ENCODE measurements at regions not wholly inside any gene's neighbourhood (a gene's known extent, or its start where the extent isn't known, plus 50 kb on each side); places are given as distances from the start of the nearest gene placed in this dataset.
A peak's percentile ranks its signal among the peaks of the same experiment; 100 is the strongest.
"Not testable (repeated sequence)": the region's sequence is repeated elsewhere in the genome, so short reads cannot be mapped to it uniquely, and the experiment has no call there.

DNA sequence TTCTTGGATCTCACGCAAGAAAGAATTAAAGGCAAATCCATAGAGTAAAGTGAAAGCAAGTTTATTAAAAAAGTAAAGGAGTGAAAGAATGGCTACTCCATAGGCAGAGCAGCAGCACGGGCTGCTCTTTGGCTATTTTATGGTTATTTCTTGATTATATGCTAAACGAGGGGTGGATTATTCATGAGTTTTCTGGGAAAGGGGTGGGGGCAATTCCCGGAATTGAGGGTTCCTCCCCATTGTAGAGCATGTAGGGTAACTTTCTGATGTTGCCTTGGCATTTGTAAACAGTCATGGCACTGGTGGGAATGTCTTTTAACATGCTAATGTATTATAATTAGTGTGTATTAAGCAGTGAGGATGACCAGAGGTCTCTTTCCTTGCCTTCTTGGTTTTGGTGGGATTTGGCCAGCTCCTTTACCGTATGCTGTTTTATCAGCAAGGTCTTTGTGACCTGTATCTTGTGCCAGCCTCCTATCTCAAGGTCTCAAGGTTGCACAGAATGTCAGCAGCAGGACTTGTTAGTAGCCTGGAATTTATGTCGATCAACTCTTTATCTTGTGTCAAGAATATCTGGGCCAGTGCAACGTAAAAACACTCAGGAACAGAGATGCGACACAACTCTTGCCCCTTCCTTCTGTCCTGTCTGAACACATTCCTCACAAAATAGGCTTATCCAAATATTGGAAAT lies 931.4 kb downstream of the QKI start:
- no peak for DNase-seq

DNA sequence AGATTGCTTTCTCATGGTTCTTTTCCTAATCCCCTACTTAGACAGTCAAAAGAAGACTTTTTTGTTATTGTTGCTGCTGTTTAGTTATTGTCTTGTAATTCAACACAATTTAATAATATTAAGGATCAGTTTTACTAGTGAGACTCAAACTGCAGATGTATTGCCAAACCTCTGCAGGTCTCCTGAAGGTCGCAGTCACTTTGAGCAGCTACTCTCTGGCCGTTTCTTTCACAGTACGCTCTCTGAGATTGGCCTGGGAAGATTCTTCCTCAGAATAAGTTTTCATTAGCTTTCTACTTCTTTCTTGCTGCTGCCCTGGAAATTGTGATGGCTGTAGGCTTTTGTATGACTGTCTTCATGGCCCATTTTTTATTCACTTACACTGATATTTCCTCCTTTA lies 930.8 kb downstream of the QKI start:
- no peak for DNase-seq

DNA sequence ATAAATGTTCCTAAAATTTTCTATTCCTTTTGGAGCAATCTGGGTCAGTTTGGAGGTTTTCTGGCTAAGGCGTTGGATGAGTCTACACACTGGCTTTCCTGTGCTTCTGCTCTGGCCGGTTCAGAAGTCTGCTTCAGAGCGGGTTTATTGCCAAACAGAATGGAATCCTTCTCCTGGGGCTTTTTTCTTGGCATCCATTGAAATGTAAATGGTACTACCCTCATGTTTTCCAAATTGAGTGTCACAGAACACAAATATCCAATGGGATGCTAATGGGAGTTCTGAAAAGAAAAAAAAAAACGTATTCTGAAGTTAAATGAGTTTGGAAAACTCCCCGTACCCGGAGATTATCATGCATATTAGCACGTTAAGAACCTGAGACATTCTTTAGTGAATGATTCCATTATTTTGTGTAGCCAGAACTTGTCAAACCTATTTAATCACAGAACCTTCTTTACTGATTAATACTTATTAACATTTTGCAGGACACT lies 930.3 kb downstream of the QKI start:
- no peak for DNase-seq

DNA sequence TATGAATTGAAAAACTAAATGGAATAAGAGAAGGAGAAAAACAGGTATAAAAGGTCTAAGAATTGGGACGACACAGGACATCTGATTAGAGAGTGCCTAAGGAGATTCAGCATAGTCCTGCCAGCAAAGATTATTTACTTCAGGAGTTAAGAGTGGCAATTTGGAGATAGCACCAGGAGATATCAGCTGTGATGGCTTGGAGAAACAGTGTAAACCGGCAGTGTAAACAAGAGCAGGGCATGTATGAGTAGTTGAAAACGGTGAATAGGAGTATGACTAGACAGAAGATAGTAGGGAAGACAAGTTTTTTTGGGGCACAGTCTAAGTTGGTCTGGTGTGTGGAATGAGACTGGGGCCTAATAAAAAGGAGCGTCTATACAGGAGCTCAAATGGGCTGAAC lies 924.9 kb downstream of the QKI start:
- DNase-seq: not testable (repeated sequence)

DNA sequence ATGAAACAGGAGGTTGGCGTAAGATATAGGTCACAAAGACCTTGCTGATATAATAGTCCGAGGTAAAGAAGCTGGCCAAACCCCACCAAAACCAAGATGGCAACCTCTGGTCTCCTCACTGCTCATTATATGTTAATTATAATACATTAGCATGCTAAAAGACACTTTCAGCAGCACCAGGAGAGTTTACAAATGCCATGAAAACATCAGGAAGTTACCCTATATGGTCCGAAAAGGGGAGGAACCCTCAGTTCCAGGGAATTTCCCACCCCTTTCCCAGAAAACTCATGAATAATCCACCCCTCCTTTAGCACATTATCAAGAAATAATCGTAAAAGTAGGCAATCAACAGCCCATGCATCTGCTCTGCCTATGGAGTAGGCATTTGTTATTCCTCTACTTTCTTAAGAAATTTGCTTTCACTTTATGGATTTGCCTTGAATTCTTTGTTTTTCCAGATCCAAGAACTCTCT lies 923.4 kb downstream of the QKI start:
- DNase-seq: no peak

DNA sequence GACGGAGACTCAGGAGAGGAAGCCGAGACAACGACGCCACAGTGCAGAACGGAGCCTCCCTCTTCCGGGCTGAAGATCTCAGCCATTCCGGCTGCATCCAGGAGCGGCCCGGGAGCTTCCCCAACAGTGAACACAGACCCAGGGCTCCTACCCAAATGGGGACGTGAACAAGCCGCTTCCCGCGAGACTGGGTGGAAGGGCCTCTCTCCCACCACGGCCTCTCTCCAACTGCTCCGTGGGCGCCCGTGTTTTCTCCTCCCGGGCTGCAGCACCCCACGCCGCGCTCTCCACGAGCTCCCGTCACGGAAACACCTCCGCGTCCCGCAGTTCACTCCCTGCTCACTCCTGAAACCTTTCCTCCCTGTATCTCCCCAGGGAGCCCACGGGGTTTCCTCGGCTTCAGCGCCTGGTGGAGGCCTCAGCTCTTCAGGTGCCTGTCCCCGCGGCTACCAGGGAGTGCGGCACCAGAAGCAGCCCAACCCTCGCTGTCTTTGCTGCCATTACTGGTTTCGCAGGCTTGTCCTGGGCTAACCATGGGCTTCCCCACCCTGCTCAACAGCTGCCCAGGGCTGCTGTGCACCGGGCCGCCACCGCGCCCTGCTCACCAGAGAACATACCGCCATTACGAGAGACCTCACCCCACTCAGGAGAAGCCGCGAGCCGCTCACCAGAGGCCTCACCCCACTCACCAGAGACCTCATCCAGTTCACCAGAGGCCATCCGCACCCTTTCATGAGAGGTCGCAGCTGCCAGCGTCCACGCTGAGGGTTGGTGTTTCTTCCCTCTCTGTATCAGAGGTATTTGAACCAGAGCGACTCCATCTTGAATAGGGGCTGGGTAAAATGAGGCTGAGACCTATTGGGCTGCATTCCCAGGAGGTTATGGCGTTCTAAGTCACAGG lies 922.8 kb downstream of the QKI start:
- no peak for DNase-seq

DNA sequence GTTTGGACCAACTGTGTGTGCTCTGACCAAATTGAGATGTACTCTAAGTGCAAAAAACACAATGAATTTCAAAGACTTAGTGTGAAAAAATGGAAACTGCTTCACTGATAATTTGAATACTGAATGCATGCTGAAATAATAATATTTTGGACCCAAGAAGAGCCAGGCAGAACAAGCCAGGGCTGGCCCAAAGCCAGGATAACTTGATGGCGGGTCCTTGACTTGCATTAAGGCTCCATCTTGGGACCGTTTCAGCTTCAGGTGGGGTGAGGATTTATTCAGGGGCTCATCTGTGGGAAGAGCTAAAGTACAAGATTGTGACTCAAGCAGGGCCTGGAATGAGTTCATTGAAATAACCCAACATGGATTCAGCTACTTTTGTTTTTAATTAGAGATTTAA lies 921.9 kb downstream of the QKI start:
- no peak for DNase-seq

DNA sequence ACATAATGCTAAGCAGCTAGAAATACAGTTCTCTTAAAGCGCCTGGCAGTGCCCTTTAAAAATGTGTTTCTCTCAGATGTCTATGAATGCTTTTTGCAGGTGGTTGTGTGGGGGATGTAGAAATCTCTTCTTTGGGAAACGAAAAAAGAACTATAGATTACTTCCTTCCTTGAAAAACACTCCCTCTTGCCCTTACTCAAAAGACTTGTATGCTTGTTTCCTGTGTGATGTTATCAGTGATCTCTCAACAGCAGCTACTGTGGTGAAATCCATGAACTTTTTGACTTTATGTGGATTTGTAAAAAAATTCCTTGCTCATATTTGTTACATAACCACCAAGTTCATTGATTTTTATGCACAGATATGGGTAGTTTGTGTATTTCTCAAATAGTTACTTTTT lies 916.5 kb downstream of the QKI start:
- no peak for DNase-seq

DNA sequence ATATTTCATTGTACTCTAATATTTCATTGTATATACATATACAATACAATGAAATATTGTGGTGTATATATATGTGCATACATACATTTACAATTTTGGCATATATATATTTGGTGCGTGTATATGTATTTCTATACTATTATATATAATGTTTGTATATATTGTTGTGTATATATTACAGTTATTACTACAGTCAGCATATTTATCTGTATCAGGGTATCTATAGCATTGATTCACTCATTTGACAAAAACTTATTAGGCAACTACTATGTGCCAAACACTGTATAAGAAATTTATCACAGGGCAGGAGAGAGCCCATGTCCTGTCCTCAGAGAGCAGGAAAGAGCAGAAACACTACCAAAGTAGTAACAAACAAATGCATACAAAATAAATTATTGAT lies 910.6 kb downstream of the QKI start:
- DNase-seq: no peak

DNA sequence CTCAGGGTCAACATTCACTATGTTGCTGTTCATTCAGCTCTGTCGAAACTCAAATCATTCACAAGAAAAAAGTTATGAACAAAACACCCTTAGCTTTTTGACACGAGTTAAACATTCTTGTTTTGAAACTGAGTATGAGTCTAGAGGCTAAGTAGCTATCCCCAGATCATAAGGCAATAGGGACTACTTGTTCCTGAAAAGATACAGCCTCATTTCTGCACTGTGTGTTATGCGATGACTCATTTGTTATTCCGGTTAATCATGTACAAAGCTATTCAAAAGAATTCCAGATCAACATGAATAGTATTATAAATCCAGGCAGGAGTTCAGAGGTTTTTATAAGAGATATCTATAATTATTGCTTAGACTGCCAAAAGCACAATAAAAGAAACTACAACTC lies 908.0 kb downstream of the QKI start:
- no peak for DNase-seq

DNA sequence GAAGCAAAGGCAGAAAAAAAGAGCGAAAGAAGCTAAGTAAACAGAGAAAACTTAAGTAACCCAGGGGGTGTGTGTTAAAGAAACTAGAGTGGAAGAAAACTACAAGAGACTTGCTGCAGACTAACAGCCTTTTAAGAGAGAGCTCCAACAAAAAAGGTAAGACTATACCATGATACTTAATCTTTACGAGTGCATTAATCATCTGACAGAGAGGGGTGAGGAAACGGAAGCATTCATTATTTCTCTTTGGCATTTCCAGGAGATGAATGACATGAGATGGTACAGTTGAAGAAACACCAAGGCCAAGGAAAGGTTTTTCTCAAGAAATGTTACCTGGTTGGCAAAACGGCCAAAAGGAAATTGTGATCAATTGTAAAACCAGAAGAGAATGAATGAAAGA lies 906.8 kb downstream of the QKI start:
- DNase-seq: no peak

DNA sequence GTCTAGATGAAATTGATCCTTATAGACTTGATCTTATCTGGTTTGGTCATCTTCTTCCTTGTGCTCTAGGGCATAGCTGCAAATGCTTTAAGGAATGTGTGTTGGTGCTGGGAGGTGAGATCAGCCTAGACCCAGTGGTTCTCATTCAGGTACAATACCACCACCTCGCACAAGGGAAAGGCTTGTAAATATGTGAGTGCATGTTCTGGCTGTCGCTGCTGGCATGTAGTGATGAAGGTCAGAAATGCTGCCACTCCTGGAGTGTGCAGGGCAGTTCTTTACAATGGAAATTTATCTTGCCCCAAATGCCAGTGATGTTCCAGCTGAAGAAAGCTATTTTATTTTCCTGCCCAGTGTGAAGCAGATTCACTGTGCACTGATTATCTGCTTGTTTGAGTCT lies 900.9 kb downstream of the QKI start:
- no peak for DNase-seq

DNA sequence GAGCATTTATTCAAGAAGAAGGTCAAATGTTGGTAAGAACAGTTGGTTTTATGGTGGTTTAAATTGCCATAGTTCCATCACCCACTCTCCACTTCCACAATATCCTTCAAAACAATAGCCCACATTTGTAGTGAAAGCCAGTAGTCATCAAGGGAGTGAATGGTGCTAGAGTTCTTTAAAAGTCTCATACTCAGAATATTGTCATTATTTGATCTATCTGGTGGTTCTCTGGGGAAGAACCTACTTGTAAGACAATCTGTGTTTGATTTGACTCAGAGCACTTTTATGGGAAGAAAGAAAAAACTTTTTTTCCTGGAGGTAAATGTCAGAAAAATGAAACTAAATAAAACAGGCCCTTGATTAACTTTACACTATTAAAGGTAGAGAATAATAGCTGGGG lies 893.8 kb downstream of the QKI start:
- DNase-seq: no peak

DNA sequence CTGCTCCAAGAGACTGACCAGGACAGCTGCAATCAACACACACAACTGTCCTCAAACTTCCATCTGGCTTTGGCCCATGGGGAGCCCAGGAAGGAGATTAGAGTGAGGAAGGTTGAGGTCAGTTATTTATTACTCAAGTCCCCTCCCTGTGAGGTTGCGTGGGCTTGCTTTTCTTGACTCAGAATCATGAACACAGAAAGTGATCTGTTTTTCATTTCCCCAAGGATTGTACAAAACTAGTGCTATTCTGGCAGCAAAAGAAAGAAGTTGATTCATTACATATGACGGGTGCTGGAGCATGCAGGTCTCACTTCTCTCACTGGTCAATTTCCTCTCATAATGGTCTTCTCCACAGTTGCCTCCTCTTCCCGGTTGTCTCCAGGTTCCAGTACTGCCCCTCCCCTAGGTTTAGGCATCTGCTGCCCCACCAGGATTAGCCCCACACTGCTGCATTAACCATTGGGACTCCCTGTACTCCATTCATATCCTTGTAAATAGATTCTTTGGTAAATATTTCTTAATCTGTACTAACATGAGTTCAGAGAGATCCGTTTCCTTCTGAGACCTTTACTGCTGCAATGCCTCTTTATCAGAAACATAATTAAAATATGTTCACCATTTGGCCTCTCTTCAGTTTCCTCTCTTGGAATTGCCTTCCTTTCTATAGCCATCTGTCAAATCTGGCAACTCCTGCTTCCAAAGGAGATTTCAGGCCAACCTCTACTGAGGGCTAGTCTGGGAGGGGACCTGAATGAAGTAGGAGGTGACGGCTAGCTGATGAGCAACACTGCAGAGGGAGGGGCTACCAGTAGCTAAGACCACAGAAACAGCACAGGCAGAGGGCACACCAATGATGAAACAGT lies 888.8 kb downstream of the QKI start:
- no peak for DNase-seq

DNA sequence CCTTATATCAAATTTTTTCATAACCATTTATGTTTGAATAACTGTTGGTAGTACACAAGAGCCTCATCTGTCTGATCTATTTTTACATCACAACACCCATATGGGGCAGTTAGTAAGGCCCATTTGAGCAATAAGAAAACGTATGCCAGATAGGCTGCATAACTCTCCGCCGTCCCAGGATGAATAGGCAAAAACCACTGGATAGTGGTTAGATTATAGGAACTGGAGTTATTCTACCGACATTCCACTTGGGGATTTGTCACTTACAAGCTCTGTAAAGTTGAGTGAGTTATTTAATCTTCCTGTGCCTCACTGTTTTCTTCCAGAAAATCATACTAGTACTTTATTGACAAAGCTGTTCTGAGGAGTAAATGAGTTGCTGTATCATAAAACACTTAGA lies 881.9 kb downstream of the QKI start:
- no peak for DNase-seq

DNA sequence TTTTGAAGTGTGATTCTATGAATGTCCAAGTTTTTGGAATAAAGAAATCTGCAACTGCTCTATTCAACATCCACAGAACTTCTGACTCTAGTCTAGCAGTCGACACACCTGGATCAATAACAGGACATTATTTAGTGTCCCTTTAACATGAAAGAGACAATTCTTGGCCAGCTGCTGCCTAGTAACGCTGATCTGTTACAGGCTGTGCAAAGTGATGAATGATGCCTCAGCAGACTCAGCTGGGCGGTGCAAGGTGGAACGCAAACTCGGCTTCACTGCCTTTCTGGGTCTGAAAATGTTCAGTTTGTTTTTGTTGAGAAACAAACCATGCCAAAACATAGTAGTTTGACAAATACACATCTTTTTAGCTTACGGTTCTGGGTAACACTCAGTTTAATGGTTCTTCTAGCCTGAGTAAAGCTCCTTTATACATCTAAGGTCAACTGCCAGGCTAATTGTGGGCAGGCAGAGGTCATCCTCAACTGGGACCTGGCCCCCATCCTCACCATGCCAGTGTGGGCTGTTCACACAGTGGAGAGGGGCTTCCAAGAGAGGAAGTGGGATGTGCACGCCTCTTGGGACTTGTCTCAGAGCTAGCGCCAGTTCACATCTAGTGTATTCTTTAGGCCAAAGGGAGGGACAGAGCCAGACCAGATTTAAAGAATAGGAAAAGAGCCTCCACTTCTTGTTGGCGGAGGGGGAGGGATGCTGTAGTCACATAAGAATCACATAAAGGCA lies 879.7 kb downstream of the QKI start:
- DNase-seq: no peak

DNA sequence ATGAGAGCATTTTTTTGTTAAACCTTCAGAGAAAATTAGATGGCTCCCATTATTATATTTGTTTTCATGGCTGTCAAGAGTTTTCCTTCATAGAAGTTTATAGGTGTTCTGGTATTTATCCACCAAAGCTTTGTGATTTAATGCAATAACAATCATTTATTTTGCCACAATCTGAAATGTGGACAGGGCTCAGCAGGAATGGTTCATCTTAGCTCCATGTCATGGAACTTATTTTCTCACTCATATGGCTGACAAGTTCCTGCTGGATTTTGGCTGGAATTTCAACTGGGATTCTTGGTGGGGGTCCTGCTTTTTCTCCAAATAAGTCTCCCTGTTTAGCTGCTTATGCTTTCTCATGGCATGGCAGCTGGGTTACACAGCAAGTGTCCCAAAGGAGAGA lies 876.7 kb downstream of the QKI start:
- DNase-seq: no peak

DNA sequence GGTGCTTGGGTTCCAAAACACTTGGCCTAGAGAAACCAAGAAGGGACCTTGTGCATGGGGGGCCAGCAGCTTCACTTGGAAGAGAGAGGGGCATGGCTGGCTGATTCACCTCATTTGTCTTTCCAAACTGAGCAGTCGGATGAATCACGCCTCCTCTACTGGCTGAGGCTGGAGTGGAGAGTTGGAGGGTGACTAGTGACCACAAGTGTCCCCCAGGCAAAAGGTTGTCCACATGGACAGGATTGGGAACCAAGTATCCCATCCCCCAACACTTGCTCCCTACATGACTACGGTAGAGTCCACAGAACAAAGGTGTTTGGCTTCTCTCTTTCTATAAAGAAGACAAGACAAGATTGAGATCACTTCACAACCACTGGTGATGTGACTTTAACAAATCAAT lies 875.6 kb downstream of the QKI start:
- no peak for DNase-seq

DNA sequence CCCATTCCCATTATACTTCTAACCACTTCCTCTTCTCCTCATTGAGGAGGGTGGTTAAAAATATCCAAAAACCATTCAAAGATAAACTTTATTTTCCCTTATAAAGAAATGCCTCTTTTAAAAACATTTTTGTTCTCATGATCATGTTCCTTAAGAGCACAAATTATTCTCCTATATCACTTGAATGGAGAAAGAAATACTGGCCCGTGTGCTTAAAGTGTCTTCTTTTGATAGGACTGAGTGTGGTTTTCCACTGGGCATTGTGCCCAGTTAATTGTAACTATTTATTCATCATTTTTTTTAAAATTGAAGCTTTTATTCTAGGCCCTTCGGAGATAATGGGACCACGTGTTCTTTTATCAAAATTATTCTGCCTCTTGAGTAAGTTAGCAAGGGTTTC lies 871.5 kb downstream of the QKI start:
- peak; percentile 25 for DNase-seq

DNA sequence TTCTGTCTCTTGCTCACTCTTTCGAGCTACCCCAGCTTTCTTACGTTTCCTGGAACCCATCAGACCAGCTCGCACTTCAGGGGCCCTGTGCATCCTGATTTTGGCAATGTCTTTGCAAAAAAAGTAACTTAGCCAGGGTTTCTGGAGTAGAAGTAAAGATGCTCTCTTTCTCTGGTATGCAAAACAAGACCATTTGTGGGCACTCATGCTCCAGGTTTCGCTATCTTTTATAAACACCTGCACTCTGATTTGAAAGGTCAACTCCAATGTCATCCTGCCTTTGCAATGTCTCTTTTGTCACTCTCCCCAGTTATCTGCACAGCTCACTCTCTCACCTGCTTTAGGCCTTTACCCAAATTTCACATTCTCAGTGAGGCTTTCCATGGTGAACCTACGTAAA lies 869.1 kb downstream of the QKI start:
- DNase-seq: peak; percentile 11

DNA sequence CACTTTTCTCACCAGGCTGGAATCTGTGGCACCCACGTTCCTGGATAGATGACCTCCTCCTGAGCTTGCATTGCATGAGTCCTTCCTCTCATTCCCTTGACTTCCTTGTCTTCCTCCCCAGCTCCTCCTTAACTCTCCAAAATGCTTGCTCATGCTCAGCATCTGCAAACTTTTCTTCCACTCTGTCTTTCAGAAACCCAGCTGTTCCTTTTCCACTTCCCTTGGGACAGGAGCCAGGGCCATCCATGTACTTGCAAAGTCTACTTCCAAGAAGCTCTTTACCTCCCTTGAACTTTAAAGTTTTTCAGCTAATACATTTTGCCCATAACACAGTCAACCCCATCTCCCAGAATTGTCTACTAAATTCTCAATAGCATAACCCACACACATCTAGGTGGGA lies 861.7 kb downstream of the QKI start:
- DNase-seq: no peak

DNA sequence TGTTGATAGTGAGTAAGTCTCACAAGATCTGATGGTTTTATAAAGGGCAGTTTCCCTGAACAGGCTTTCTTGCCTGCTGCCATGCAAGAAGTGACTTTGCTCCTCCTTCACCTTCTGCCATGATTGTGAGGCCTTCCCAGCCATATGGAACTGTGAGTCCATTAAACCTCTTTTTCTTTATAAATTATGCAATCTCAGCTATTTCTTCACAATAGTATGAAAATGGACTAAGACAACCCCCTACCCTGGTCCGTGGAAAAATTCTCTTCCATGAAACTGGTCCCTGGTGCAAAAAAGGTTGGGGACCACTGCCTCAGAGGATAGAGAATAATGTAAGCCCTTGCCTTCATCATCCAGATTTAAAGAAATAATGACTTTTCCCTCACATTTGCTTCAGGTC lies 861.3 kb downstream of the QKI start:
- no peak for DNase-seq

DNA sequence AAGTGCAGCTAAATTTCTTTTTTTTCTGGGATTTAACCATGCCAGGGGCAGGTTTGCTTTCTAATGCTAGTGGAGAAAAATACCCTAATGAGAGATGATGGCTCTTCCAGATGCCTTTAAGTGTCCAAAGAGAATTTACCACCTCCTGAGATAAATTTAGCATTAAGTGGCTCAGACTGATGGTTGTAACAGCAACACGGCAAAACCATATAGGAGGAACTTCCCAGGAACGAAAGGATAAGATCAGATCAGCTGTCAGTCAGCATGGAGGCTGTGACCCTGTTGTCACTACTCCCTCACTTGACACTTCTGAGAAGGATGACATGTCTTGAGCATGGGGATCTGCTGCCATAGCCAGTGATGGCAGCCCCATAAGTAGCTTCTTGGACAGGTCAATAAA lies 860.0 kb downstream of the QKI start:
- no peak for DNase-seq
